22Rv1 (cell line): ENCODE measurements at regions not wholly inside any gene's neighbourhood (a gene's known extent, or its start where the extent isn't known, plus 50 kb on each side); places are given as distances from the start of the nearest gene placed in this dataset.

ENCODE experiments used
- H3K27ac ChIP-seq: fragments of 450-650 bp; 2 replicates; pipeline ENCODE4 v1.5.1; 2017
- ZFX ChIP-seq: fragments of 450-650 bp; IDR thresholded peaks from 2 replicates; pipeline ENCODE4 v1.6.1; 2017; ENCODE audit warnings: antibody characterized with exemption, borderline replicate concordance
- TF ChIP-seq, protein P1 (sequence below): fragments of 450-650 bp; IDR thresholded peaks from 2 replicates; pipeline ENCODE4 v1.5.1; 2017; ENCODE audit warnings: mild to moderate bottlenecking

DNA sequence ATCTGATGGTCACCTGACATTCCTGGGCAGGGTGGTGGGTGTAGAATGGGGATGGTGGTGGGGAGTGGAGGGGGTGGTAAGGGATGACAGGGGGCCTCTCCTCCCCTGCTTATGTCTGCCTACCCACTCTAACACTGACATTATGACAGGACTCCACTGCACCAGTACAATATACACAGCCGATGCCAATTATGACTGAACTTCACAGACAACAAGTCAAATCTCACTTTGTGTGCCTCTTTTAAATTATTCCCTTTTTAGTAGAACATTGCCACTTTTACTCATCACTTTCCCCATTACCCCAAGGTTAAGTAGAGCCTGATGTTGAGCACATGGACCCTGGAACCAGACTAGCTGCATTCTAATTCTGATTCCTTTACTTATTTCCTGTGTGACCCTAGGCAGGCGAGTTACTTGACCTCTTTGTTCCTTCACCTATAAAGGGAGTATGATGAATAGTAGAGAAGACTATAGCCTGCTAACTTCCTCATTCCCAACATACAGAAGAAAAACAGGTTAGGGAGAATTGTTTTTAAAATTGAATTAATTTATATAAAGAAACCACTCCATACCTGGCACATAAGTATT, 464.7 kb downstream of the DMRT2 start:
- H3K27ac ChIP-seq, result no peak overlapping the region
- TF ChIP-seq, protein P1, sequence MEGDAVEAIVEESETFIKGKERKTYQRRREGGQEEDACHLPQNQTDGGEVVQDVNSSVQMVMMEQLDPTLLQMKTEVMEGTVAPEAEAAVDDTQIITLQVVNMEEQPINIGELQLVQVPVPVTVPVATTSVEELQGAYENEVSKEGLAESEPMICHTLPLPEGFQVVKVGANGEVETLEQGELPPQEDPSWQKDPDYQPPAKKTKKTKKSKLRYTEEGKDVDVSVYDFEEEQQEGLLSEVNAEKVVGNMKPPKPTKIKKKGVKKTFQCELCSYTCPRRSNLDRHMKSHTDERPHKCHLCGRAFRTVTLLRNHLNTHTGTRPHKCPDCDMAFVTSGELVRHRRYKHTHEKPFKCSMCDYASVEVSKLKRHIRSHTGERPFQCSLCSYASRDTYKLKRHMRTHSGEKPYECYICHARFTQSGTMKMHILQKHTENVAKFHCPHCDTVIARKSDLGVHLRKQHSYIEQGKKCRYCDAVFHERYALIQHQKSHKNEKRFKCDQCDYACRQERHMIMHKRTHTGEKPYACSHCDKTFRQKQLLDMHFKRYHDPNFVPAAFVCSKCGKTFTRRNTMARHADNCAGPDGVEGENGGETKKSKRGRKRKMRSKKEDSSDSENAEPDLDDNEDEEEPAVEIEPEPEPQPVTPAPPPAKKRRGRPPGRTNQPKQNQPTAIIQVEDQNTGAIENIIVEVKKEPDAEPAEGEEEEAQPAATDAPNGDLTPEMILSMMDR, result no peak
- no peak for TF ChIP-seq ZFX

DNA sequence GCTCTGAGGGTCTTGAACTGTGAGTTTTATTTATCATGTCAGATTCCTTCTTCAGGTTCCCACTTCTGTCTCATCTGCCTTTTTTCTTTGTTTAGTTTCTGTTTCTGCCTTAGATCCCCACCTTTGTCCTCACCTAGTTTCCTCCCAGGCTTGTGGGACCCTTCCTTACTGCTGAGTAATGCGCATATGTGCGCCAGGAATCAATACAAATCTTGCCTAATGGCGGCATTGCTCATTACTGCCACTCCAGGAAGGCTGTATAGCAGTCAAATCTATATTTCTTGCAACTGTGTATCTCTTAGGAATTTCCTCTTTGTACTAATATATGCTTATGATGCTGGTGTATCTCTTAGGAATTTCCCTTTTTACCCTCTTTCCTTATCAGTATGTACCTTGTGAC, 465.4 kb downstream of the DMRT2 start:
- TF ChIP-seq, protein P1, result no peak
- no peak for TF ChIP-seq ZFX
- no peak overlapping the region for H3K27ac ChIP-seq

DNA sequence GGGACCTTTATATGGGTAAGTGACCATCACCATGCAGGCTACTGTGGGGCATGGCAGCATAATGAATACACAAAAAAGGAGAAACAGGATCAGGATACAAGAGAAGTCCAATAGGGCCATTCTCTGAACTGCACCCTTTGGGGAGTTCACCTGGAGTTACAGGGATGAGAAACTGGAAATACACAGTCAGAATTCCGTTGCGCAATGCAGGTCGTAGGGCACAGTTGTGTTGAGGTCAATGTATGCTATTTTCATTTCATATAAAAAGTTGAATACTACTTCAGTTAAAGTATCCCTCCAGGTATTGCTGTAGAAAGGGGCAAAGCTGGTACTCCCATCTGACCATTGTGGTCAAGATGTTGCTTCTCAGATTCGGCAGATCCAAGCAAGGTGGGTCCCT, 471.4 kb downstream of the DMRT2 start:
- TF ChIP-seq, protein P1, result no peak
- no peak for TF ChIP-seq ZFX
- H3K27ac ChIP-seq, result no peak overlapping the region

DNA sequence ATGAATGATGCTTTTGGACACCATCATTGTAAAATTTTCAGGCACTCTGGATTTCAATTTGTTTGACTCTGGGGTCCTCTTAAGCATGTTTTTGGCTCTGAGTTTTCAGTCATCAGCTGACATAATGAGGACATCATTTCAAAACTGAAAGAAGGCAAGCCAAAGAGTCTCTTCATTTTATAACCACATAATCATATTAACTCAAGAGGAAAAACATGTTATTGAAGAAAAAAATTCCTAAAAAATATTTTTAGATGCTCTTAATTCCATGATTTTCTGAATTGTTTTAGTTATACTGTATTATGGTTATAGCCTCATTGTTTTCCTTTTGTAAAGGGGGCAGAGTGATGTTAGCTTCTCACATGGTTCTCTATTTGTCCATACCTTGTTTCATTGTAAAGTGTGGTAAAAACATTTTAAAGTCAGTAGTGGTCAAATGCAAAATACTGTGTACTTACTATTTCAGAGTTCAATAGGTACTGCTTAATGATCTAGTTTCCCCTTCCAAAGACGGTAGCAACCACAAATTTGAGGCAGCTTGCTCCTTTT, 472.1 kb downstream of the DMRT2 start:
- no peak overlapping the region for H3K27ac ChIP-seq
- TF ChIP-seq, protein P1, result no peak
- TF ChIP-seq ZFX, result no peak

DNA sequence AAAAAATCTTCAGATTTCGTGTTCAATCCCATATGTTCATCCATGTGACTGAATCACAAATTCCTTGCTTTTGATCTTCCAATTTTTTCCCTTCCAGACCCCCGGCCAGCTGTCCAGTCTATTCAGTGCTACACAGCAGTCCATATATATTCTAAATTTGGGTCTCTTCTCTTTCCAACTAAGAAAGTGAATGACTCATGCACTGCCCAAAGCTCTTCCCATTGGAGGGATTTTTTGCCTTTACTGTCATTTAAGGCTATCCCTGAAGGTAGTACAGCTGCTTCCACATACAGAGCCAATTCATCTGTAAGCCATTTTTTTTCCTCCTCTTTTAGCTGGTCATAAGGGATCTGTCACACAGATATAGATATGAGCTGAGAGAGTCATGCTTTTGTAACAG, 478.3 kb downstream of the DMRT2 start:
- TF ChIP-seq ZFX, result no peak
- TF ChIP-seq, protein P1, result no peak
- H3K27ac ChIP-seq, result no peak overlapping the region

DNA sequence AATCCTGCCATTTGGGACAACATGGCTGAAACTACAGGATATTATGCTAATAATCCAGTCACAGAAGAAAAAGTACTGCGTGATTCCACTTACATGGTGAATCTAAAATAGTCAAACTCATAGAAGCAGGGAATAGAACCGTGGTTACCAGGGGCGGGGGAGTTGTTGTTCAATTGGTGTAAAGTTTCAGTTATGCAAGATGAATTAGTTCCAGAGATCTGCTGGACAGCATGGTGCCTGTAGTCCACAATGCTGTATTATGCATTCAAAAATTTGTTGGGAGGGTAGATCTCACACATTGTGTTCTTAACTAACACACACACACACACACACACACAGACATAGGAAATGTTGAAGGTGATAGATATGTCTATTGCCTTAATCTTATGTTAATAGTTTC, 480.5 kb downstream of the DMRT2 start:
- H3K27ac ChIP-seq, result no peak overlapping the region
- TF ChIP-seq, protein P1, result no peak
- no peak for TF ChIP-seq ZFX

DNA sequence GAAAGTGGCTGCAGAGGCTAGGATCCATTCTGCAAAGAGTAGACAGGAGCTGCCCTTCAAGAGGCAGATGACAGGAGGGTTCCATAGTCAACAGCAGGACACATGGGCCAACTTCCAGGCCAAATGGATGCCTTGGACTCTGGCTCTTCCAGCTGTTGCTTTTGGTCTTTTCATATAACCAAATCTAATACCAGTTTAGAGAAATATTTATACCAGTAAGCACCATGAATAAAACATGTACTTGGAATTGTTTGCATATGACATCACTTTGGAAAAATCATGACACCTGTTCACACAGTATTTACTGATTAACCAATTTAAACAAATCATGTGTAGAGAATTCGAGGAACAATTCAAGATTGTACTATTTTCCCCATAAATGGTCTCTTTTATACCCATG, 481.3 kb downstream of the DMRT2 start:
- TF ChIP-seq, protein P1, result no peak
- TF ChIP-seq ZFX, result no peak
- H3K27ac ChIP-seq, result no peak overlapping the region
